Stimulated activated CD8-positive, alpha-beta memory T cell treated with anti-CD3 and anti-CD28 coated beads, Interleukin-15, amount 100 ng/mL, for 1 hour (primary cell): ENCODE measurements at regions not wholly inside any gene's neighbourhood (a gene's known extent, or its start where the extent isn't known, plus 50 kb on each side); places are given as distances from the start of the nearest gene placed in this dataset.
"Not testable (repeated sequence)": the region's sequence is repeated elsewhere in the genome, so short reads cannot be mapped to it uniquely, and the experiment has no call there.

Experiments used
- DNase-seq: peaks from one replicate; pipeline ENCODE4 v3.0.0-alpha.2; 2020; ENCODE audit warnings: low read depth

DNA sequence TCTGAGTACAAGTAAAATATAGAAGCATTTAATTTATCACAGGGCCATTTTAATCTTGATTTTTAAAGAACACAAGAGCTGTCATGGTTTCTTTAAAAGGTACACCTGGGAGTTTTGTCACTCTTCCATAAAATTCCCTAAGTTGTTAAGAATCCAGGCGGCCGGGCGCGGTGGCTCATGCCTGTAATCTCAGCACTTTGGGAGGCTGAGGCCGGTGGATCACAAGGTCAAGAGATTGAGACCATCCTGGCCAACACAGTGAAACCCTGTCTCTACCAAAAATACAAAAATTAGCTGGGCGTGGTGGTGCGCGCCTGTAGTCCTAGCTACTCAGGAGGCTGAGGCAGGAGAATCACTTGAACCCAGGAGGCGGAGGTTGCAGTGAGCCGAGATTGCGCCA is 278.3 kb downstream of the PCDH17 start:
- not testable (repeated sequence) for DNase-seq

DNA sequence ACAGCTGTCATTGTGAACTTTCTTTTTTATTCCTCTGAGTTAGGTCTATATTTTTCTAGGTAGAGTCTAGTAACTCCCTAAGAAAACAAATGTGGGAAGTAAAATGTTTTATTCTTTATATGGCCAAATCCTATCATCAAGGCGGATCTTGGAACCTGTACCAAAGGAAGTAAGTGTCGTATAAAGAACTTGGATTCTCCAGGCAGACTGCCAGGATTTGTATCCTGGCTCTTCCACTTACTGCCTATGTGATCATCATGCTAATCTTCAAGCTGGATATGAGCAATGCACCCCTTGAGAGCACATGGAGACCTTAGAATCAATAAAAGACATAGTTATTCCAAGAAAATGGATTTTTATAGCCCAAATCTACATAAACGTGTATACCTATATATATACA is 286.5 kb downstream of the PCDH17 start:
- no peak for DNase-seq

GRCh38 chr13:57918913-57919312 is 287.4 kb downstream of the PCDH17 start:
- DNase-seq: no peak

DNA sequence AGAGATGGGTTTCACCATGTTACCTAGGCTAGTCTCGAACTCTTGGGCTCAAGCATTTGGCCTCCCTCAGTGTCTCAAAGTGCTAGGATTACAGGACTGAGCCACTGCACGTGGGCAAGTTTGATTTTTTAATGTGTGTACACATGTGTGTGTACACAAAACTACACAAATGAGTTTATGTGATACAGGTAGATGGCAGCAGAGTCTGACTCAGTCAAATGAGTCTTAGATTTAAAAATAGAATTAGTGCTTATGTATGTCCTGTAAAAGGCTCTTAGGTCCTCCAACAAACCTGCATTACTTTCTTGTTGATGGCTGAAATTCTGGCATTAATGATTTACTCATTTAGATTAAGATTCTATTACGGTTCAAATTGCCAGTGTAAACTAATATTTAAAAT is 293.7 kb downstream of the PCDH17 start:
- no peak for DNase-seq

GRCh38 chr13:57925751-57926150 is 294.2 kb downstream of the PCDH17 start:
- DNase-seq: no peak

DNA sequence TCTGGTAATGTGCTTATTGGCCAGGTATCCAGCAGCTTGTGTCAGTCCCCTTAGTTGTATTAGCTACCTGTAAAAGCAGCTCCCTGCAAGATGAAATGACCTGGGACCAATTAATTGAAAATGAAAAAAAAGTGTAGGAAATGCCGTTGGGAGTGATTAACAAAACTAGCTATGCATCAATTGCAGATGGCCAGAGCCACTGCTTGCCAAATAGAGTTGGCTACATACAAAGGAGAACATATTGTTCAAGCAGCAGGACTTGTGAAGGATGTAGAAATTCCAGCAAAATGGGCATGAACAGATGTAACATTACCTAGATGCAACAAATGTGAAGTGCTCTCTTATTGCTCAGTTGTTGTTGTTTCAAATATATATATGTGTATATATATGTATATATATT is 300.5 kb downstream of the PCDH17 start:
- DNase-seq: no peak

GRCh38 chr13:57933606-57934005 is 302.1 kb downstream of the PCDH17 start:
- no peak for DNase-seq

GRCh38 chr13:57935965-57936364 is 304.4 kb downstream of the PCDH17 start:
- no peak for DNase-seq

DNA sequence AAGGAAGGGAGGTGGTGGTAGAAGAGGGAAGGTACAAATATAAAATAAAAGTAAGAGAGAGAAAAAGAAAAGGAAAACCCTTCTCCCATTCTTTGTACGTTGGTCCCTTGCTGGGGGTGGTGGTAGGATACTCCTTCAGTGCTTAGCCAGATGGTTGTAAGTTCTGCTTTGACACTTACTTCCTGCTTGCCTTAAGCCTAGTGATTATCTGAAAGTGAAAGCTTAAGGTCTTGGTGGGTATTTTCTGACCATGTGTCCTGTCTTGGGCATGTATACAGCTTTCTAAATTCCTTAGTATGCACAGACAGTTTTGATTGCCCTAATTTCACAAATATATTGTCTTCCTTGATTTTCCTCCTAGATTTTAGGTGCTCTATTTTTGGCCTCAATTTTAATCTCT is 314.8 kb downstream of the PCDH17 start:
- DNase-seq: no peak

DNA sequence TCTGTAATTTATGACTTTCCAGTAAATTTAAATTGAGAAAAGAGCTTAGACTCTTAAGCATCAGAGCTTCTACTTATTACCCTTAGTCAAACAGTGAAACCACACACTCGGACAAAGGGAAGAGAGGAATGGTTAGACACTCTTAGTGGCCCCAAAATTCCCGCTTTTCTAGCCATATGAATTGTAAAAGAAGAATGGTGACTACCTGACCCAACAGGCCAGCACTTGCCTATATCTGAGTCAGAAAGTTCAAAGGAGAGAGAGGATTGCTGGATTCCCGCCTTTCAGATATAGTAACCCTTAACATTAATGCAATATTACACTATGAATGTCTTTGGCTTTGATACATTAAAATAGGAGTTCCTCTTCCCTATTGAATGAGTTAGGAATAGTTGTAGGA is 317.3 kb downstream of the PCDH17 start:
- no peak for DNase-seq

- DNase-seq: no peak
Measured at GRCh38 chr13:57969951-57970350, 338.4 kb downstream of the PCDH17 start.

GRCh38 chr13:57970404-57970803 is 338.9 kb downstream of the PCDH17 start:
- no peak for DNase-seq

GRCh38 chr13:57982782-57983181 is 351.2 kb downstream of the PCDH17 start:
- DNase-seq: no peak

GRCh38 chr13:57988276-57988675 is 356.7 kb downstream of the PCDH17 start:
- no peak for DNase-seq

GRCh38 chr13:57991041-57991440 is 359.5 kb downstream of the PCDH17 start:
- no peak for DNase-seq

GRCh38 chr13:57992416-57992815 is 360.9 kb downstream of the PCDH17 start:
- no peak for DNase-seq

DNA sequence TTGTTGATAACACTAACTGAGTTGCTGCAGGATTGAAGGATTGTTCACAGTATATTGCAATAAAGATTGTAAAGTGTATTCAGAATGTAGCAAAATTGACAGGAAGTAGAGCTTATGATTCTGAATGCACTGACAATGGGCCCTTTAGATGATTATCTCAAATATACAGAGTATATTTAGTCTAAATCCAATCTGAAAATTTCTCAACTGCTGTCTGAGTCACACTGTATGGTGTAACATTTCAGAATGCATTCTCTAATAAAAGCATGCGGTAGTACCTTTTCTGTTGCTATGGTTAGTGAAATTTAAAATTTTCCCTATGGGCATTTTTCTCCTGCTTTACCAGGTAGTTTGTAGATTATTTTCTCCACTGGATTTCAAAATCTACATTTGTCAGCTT is 365.2 kb downstream of the PCDH17 start:
- DNase-seq: no peak

DNA sequence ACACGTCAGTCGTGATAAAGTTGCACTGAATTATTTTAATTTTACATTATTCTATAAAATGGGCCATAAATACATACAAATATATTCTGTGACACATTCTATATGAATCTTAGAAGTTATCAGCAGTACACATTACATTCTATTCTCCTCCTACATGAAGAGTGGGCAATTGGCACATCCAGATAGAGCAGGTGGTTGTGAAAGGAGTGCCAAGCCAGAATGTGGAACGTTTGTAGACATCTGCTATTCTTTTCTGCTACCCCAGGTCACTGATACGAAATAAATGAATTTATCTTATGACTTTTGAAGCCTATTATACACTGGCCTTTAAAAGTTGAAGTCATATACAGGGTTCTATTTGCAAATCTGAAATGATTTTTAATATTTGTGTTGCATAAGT is 373.2 kb downstream of the PCDH17 start:
- DNase-seq: no peak

DNA sequence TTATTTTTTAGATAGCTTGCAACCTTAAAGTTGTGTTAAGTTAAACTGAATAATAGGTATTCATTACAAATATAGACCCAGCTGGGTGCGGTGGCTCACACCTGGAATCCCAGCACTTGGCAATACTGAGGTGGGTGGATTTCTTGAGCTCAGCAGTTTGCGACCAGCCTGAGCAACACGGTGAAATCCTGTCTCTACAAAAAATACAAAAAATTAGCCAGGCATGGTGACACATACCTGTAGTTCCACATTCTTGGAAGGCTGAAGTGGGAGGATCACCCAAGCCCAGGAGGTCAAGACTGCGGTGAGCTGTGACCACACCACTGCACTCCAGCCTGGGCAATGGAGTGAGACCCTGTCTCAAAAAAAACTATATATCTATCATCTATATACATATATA is 386.5 kb downstream of the PCDH17 start:
- no peak for DNase-seq

DNA sequence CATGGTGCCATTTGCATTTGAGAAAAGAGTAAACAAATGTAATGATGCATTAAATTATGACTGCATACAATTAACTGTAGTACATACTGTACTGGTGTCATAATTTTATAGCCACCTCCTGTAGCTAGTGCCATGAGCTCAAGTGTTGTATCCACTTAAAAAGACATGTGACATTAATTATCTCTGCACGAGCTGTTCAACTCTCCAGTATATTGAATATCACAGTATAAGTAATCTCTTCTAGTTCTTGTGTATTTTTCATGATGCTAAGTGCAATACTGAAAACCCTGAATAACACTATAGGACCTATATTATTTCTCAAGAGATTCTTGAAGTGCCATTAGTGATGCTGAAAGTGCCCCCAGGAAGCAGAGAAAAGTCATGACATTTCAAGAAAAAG is 387.3 kb downstream of the PCDH17 start:
- no peak for DNase-seq

GRCh38 chr13:58024103-58024502 is 392.6 kb downstream of the PCDH17 start:
- no peak for DNase-seq

DNA sequence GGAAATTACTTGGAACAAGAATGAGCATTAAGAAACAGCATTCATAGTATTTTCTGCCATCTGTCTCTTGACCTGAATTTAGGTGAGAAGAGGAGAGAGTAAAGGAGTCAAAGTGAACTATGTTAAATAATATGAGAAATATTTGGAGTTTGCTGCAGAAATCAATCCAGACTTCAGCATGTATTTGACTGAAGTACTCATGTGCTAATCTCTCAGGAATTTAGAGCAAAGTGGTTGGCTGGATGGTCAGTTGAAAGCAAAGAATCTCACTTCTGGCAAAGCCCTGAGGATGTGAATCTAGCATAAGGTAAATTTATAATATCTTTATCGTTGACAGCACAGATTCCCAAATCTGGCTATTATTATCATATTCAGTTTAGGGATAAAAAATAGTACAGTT is 394.3 kb downstream of the PCDH17 start:
- DNase-seq: no peak

DNA sequence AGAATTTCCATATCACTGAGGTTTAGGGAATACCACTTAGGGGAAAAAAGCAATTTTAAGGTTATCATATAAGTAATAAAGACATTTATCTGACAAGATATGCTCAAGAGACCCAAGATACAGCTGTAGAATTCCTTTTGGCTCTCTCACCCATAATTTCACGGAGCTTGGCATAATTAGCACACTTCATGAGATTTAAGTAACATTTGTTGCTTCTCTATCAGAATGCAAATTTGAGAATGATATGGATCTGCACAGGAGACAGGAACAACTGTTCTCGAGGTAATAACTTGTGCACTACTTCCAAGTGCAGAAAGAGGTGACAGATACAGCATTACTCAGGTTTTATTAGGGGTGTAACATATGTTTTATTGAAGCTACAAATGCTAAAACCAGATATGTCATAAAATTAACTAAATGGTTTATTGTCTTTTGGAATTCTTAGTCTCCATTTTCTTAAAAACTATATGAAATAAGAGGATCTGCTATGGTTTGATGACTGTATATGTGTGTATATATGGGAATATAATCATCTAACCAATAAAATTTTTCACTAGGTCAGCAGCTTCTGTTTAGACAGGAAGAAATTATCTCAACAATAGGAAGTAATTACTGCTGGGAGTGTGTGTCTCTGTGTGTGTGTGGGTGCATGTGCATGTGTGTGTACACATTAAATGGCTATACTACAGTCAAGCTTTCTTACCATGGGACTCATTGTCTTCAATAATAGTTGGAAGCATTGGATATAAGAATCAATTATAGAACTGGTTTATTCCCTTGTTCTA is 401.3 kb downstream of the PCDH17 start:
- DNase-seq: no peak

DNA sequence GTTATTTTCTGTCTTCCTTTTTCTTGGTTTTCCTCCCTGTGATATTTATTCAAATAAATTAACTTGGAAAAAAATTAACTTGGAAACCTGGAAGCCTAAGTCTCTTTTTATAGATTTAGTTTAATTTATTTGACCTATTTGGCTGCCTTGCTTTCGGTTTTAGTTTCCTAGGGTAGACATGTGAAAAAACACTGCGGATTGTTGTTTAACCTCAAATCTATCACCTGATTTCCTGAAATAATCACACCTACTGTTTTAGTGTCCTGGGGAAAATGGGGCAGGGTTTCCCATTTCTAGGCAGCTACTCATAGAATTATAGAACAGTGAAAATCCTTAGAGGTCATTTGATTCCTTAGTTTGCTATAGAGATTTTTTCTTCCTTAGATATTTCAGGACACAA is 412.4 kb downstream of the PCDH17 start:
- no peak for DNase-seq
